ENCODE measurements at regions not wholly inside any gene's neighbourhood (a gene's known extent, or its start where the extent isn't known, plus 50 kb on each side); places are given as distances from the start of the nearest gene placed in this dataset.

GRCh38 chr2:144812288-144812687 is 292.4 kb upstream of the ZEB2 start:
- no peak overlapping the region for H3K4me2 ChIP-seq (replicated peaks; ENCODE audit: low read depth, low read length, poor library complexity, severe bottlenecking)
- H3K36me3 ChIP-seq (replicated peaks in 1 of 2; ENCODE audit: control extremely low read depth in 1 of 2, control insufficient read depth in 1 of 2, extremely low read depth in 1 of 2, insufficient read depth in 2 of 2, low read length in 1 of 2): no peaks in the 10 kb centered on the region
- WGBS (ENCODE audit: insufficient coverage): no CpG with 5 or more reads among the region's 6 CpGs
- Mint-ChIP-seq H3K27me3 (peaks cover 3% of the 10 kb centered on the region), H3K27ac (no peak overlapping the region), H3K9me3 (ENCODE audit: insufficient read depth) (no peaks in the 10 kb centered on the region), H3K4me3 (no peak overlapping the region), H3K4me1 (no peaks in the 10 kb centered on the region)
- ChIA-PET POLR2A (no interaction called here), CTCF (no interaction called here)
- TF ChIP-seq EZH2 (IDR thresholded peaks at IDR 0.05; ENCODE audit: borderline replicate concordance, insufficient read depth, low read depth, low read length, poor library complexity, severe bottlenecking) (no peak), CTCF (IDR thresholded peaks at IDR 0.05) (no peak)
- H4K20me1 ChIP-seq (ENCODE audit: control insufficient read depth, insufficient read depth, low read length, poor library complexity, severe bottlenecking): no peaks in the 10 kb centered on the region
- H3K9ac ChIP-seq (ENCODE audit: low read length): no peak overlapping the region
- no peak overlapping the region for H3K4me3 ChIP-seq (ENCODE audit: control extremely low read depth in 1 of 5, extremely low read depth in 1 of 5, insufficient read depth in 1 of 5, low read depth in 2 of 5, low read length in 4 of 5)
- intact Hi-C loops (cut with micrococcal nuclease): no loop called here
- H3K27me3 ChIP-seq (replicated peaks in 1 of 4; ENCODE audit: control extremely low read depth in 1 of 4, control insufficient read depth in 3 of 4, insufficient read depth in 4 of 4, low read length in 3 of 4): no peaks in the 10 kb centered on the region
- DNase-seq (no peak), ATAC-seq (ENCODE audit: low read depth) (no peak)
- no peak overlapping the region for H2AFZ ChIP-seq (ENCODE audit: insufficient read depth, low read depth, low read length, poor library complexity, severe bottlenecking)
- H3K79me2 ChIP-seq (ENCODE audit: control insufficient read depth, insufficient read depth, low read length): no peaks in the 10 kb centered on the region
- H3K9me3 ChIP-seq (ENCODE audit: control extremely low read depth in 1 of 3, control insufficient read depth in 2 of 3, insufficient read depth in 1 of 3, low read length in 2 of 3): no peaks in the 10 kb centered on the region
- no peaks in the 10 kb centered on the region for H3K4me1 ChIP-seq (ENCODE audit: control insufficient read depth in 2 of 2, insufficient read depth in 2 of 2, low read length in 2 of 2)
- H3K27ac ChIP-seq (ENCODE audit: low read length in 2 of 2): no peak overlapping the region

GRCh38 chr2:144801766-144802165 is 281.8 kb upstream of the ZEB2 start:
- Histone ChIP-seq H3K27me3 (replicated peaks in 1 of 4; ENCODE audit: control extremely low read depth in 1 of 4, control insufficient read depth in 3 of 4, insufficient read depth in 4 of 4, low read length in 3 of 4) (no peaks in the 10 kb centered on the region), H3K4me2 (replicated peaks; ENCODE audit: low read depth, low read length, poor library complexity, severe bottlenecking) (no peak overlapping the region), H3K36me3 (replicated peaks in 1 of 2; ENCODE audit: control extremely low read depth in 1 of 2, control insufficient read depth in 1 of 2, extremely low read depth in 1 of 2, insufficient read depth in 2 of 2, low read length in 1 of 2) (no peaks in the 10 kb centered on the region), H2AFZ (ENCODE audit: insufficient read depth, low read depth, low read length, poor library complexity, severe bottlenecking) (no peak overlapping the region), H3K9ac (ENCODE audit: low read length) (no peak overlapping the region), H3K79me2 (ENCODE audit: control insufficient read depth, insufficient read depth, low read length) (no peaks in the 10 kb centered on the region), H4K20me1 (ENCODE audit: control insufficient read depth, insufficient read depth, low read length, poor library complexity, severe bottlenecking) (no peaks in the 10 kb centered on the region), H3K9me3 (ENCODE audit: control extremely low read depth in 1 of 3, control insufficient read depth in 2 of 3, insufficient read depth in 1 of 3, low read length in 2 of 3) (no peaks in the 10 kb centered on the region), H3K27ac (ENCODE audit: low read length in 2 of 2) (no peak overlapping the region), H3K4me1 (ENCODE audit: control insufficient read depth in 2 of 2, insufficient read depth in 2 of 2, low read length in 2 of 2) (no peaks in the 10 kb centered on the region), H3K4me3 (ENCODE audit: control extremely low read depth in 1 of 5, extremely low read depth in 1 of 5, insufficient read depth in 1 of 5, low read depth in 2 of 5, low read length in 4 of 5) (no peak overlapping the region)
- POLR2A ChIA-PET: no interaction called here
- Mint-ChIP-seq H3K4me1 (no peaks in the 10 kb centered on the region), H3K4me3 (no peak overlapping the region), H3K27me3 (no peaks in the 10 kb centered on the region), H3K9me3 (ENCODE audit: insufficient read depth) (no peaks in the 10 kb centered on the region), H3K27ac (no peak overlapping the region)
- CTCF ChIA-PET: no interaction called here
- no peak for ATAC-seq (ENCODE audit: low read depth)
- DNase-seq: no peak
- no CpG with 5 or more reads among the region's 2 CpGs for WGBS (ENCODE audit: insufficient coverage)
- TF ChIP-seq EZH2 (IDR thresholded peaks at IDR 0.05; ENCODE audit: borderline replicate concordance, insufficient read depth, low read depth, low read length, poor library complexity, severe bottlenecking): no peak
- TF ChIP-seq CTCF (IDR thresholded peaks at IDR 0.05): no peak
- intact Hi-C loops (cut with micrococcal nuclease): no loop called here
